ENCODE measurements at regions not wholly inside any gene's neighbourhood (a gene's known extent, or its start where the extent isn't known, plus 50 kb on each side); places are given as distances from the start of the nearest gene placed in this dataset.

DNA sequence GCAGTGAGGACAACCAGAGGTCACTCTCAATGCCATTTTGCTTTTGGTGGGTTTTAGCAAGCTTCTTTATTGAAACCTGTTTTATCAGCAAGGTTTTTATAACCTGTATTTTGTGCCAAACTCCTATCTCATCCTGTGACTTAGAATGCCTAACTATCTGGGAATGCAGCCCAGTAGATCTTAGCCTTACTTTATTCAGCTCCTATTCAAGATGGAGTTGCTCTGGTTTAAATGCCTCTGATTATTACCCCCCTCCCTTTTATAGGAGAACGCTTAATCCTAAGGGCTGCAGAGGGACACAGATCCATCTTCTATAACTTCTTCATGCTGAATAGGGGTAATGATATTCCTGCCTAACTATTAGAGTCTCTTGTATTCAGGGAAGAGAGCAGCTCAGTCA, 179.1 kb downstream of the KIF18A start:
- H3K36me3 ChIP-seq (ENCODE audit: low read depth), result no peaks in the 10 kb centered on the region
- no peaks in the 10 kb centered on the region for H3K4me1 ChIP-seq (ENCODE audit: low read depth)
- no peak for DNase-seq
- no peak overlapping the region for H3K4me3 ChIP-seq
- no peak for ATAC-seq
- H3K9me3 ChIP-seq, result no peaks in the 10 kb centered on the region
- TF ChIP-seq, protein P1, sequence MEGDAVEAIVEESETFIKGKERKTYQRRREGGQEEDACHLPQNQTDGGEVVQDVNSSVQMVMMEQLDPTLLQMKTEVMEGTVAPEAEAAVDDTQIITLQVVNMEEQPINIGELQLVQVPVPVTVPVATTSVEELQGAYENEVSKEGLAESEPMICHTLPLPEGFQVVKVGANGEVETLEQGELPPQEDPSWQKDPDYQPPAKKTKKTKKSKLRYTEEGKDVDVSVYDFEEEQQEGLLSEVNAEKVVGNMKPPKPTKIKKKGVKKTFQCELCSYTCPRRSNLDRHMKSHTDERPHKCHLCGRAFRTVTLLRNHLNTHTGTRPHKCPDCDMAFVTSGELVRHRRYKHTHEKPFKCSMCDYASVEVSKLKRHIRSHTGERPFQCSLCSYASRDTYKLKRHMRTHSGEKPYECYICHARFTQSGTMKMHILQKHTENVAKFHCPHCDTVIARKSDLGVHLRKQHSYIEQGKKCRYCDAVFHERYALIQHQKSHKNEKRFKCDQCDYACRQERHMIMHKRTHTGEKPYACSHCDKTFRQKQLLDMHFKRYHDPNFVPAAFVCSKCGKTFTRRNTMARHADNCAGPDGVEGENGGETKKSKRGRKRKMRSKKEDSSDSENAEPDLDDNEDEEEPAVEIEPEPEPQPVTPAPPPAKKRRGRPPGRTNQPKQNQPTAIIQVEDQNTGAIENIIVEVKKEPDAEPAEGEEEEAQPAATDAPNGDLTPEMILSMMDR (IDR thresholded peaks at IDR 0.05), result no peak
- intact Hi-C loops (cut with DNase I, micrococcal nuclease), result no loop called here

DNA sequence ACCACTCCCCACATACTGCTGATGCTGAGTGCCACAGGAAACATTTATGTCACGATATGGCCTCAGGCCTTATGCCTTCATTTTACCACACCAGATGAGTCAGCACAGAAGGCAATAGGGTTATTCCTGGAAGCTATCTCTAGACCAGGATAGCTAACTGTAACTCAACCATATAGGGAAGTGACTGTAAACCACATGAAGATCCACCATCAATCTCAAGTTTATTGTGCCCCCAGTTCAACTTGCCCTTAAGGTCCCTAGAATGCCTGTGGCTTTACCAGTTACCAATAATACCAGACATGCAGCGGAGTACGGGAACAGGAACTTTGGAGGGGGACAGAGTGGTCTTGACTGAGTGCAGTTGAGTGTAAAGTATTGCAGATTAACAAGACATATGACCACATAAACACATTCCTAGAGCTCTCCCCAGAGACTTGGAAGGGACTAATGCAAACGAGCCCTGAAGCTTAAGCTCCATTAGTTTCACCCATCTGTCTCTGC, 180.9 kb downstream of the KIF18A start:
- ATAC-seq (no peak), DNase-seq (no peak)
- peaks cover 3% of the 10 kb centered on the region for H3K9me3 ChIP-seq
- TF ChIP-seq, protein P1 (IDR thresholded peaks at IDR 0.05), result no peak
- H3K4me1 ChIP-seq (ENCODE audit: low read depth), result no peaks in the 10 kb centered on the region
- H3K36me3 ChIP-seq (ENCODE audit: low read depth), result no peaks in the 10 kb centered on the region
- intact Hi-C loops (cut with DNase I, micrococcal nuclease), result no loop called here
- no peak overlapping the region for H3K4me3 ChIP-seq

DNA sequence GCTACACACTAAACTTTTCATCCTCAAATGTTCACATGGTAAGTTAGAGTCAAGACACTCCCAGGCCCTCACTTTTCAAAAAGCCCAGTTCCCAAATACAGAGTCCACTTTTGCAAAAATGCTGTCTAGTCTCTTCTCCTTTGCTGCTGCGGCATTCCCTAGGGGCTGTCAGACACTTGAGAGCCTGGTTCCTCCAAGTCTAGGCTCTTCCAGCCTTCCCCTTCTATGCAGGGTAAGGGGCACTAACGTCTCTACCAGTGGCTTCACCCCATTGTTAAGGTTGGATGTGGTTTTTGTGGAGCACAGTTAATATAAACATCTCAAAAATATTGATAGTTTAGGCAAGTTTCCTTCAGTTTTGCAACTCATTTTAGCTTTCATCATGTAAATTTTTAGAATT, 181.5 kb downstream of the KIF18A start:
- intact Hi-C loops (cut with DNase I, micrococcal nuclease), result no loop called here

DNA sequence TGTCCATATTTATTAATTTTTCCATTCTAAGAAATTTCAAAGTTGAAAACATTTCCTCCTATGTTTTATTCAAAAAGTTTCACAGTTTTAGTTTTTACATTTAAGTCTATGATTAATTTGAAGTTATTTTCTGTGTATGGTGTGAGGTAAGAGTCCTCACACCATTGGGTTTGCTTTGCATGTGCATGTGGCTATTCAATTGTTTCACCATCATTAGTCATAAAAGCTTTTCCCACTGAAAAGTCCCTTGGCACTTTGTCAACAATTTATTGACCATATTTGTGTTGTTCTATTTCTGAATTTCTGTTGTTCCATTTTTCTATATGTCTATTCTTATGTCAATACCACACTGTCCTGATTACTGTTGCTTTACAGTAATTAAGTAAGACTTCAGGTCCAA, 186.5 kb downstream of the KIF18A start:
- H3K4me1 ChIP-seq (ENCODE audit: low read depth), result no peaks in the 10 kb centered on the region
- ATAC-seq (no peak), DNase-seq (no peak)
- H3K9me3 ChIP-seq, result peaks cover 3% of the 10 kb centered on the region
- TF ChIP-seq, protein P1 (IDR thresholded peaks at IDR 0.05), result no peak
- intact Hi-C loops (cut with DNase I, micrococcal nuclease), result no loop called here
- no peak overlapping the region for H3K4me3 ChIP-seq
- H3K36me3 ChIP-seq (ENCODE audit: low read depth), result no peaks in the 10 kb centered on the region

More for the DNA sequence above, 181.5 kb downstream of the KIF18A start:
- ATAC-seq (no peak), DNase-seq (no peak)
- Histone ChIP-seq H3K36me3 (ENCODE audit: low read depth) (no peaks in the 10 kb centered on the region), H3K4me1 (ENCODE audit: low read depth) (no peaks in the 10 kb centered on the region), H3K9me3 (peaks cover 3% of the 10 kb centered on the region), H3K4me3 (no peak overlapping the region)
- TF ChIP-seq, protein P1 (IDR thresholded peaks at IDR 0.05), result no peak

DNA sequence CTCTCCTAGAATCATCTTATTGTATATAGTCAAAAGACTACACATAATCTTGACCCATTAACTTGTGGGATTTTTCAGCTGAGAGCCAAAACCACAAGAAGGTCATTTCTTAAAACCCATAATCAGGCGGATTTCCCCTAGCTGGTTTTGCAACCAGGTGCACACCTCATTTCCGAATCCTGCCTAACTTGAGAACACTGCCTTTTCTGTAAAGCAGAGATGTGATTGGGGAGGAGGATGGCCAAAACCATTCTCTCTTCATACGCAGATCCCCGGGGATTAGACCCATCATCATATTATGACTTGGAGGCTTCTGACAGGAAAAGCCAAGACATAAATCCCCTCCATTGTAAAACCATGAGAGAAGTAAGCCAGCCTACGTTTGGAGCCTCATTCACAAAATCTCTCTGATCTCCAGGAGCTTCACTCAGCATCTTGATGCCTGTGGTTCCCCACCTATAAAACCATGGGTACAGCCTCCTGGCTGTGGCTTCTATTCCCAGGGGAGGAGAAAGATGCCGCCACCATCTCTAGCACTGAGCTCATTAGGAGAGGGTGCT, 191.3 kb downstream of the KIF18A start:
- Histone ChIP-seq H3K4me3 (no peak overlapping the region), H3K9me3 (no peaks in the 10 kb centered on the region), H3K36me3 (ENCODE audit: low read depth) (no peaks in the 10 kb centered on the region), H3K4me1 (ENCODE audit: low read depth) (no peaks in the 10 kb centered on the region)
- TF ChIP-seq, protein P1 (IDR thresholded peaks at IDR 0.05), result no peak
- ATAC-seq (no peak), DNase-seq (no peak)
- intact Hi-C loops (cut with DNase I, micrococcal nuclease), result no loop called here

DNA sequence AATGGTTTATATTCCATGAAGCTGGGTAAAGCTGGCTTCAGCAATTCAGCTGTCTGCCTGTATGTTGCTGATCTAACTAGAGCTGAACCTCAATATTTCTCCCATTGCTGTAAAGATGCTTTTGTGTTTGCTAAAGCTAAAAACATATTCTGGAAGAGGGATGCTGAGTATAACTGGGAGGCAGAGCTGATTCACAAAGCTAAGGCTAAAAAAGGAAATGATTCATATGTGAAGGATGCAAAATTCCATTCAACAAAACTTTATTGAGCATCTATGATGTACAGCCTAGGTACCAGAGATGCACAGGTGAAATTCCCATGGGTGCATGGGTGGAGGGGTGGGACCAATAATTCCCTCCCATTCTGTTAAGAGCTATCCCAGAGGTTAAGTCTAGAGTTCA, 193.9 kb downstream of the KIF18A start:
- no peak for DNase-seq
- Histone ChIP-seq H3K4me1 (ENCODE audit: low read depth) (no peaks in the 10 kb centered on the region), H3K4me3 (no peak overlapping the region), H3K9me3 (no peaks in the 10 kb centered on the region), H3K36me3 (ENCODE audit: low read depth) (no peaks in the 10 kb centered on the region)
- intact Hi-C loops (cut with DNase I, micrococcal nuclease), result no loop called here
- TF ChIP-seq, protein P1 (IDR thresholded peaks at IDR 0.05), result no peak
- ATAC-seq, result no peak
